Neural progenitor cell (in vitro differentiated cells): ENCODE measurements at regions not wholly inside any gene's neighbourhood (a gene's known extent, or its start where the extent isn't known, plus 50 kb on each side); places are given as distances from the start of the nearest gene placed in this dataset.

ENCODE experiments used
- DNase-seq: peaks from one replicate; pipeline ENCODE4 v3.0.0-alpha.2; 2016; ENCODE audit warnings: low spot score
- H2AFZ ChIP-seq: fragments of 200-600 bp; sonication (generic); replicated peaks from 2 replicates; pipeline ENCODE4 v1.6.1; 2016; ENCODE audit warnings: antibody characterized with exemption
- H3F3A ChIP-seq: fragments of 200-600 bp; sonication (generic); 2 replicates; pipeline ENCODE4 v1.6.1; 2016; ENCODE audit warnings: antibody characterized with exemption, low read depth
- H3K27ac ChIP-seq: fragments of 200-600 bp; sonication (generic); 2 replicates; pipeline ENCODE4 v1.5.1; 2016; ENCODE audit warnings: mild to moderate bottlenecking
- H3K27me3 ChIP-seq: fragments of 200-600 bp; sonication (generic); 2 replicates; pipeline ENCODE4 v1.6.1; 2016; ENCODE audit warnings: mild to moderate bottlenecking, moderate library complexity
- H3K36me3 ChIP-seq: fragments of 200-600 bp; sonication (generic); 2 replicates; pipeline ENCODE4 v1.5.1; 2016
- H3K4me1 ChIP-seq: fragments of 200-600 bp; sonication (generic); 2 replicates; pipeline ENCODE4 v1.6.1; 2016; ENCODE audit warnings: mixed run types
- H3K4me2 ChIP-seq: fragments of 200-600 bp; sonication (generic); 2 replicates; pipeline ENCODE4 v1.6.1; 2016
- H3K4me3 ChIP-seq: fragments of 200-600 bp; sonication (generic); 2 replicates; pipeline ENCODE4 v1.5.1; 2016
- H3K79me2 ChIP-seq: fragments of 200-600 bp; sonication (generic); 2 replicates; pipeline ENCODE4 v1.6.1; 2016; ENCODE audit warnings: low read depth
- H3K9ac ChIP-seq: fragments of 200-600 bp; sonication (generic); 2 replicates; pipeline ENCODE4 v1.6.1; 2016
- H3K9me3 ChIP-seq: fragments of 200-600 bp; sonication (generic); 2 replicates; pipeline ENCODE4 v1.5.1; 2016; ENCODE audit warnings: low read depth
- H4K20me1 ChIP-seq: fragments of 200-600 bp; sonication (generic); 2 replicates; pipeline ENCODE4 v1.6.1; 2016; ENCODE audit warnings: low read depth
- H3K27ac Mint-ChIP-seq: 3 replicates; pipeline ENCODE4 v1.8.0; 2021; ENCODE audit warnings: mixed read lengths
- H3K27me3 Mint-ChIP-seq: 2 replicates; pipeline ENCODE4 v1.8.0; 2022; ENCODE audit warnings: low read depth, mild to moderate bottlenecking, inconsistent platforms, moderate library complexity, mixed read lengths; ENCODE audit not compliant: insufficient read depth
- H3K36me3 Mint-ChIP-seq: 3 replicates; pipeline ENCODE4 v1.8.0; 2021; ENCODE audit warnings: mixed read lengths
- H3K4me1 Mint-ChIP-seq: 3 replicates; pipeline ENCODE4 v1.8.0; 2021; ENCODE audit warnings: mixed read lengths
- H3K4me3 Mint-ChIP-seq: 3 replicates; pipeline ENCODE4 v1.8.0; 2021; ENCODE audit warnings: mild to moderate bottlenecking, moderate library complexity, mixed read lengths
- H3K9me3 Mint-ChIP-seq: 3 replicates; pipeline ENCODE4 v1.8.0; 2020; ENCODE audit warnings: mixed read lengths
- EZH2 ChIP-seq: fragments of 200-600 bp; sonication (generic); IDR thresholded peaks from 2 replicates; pipeline ENCODE4 v1.6.1; 2017; ENCODE audit warnings: antibody characterized with exemption, mild to moderate bottlenecking, moderate library complexity
- EZH2phosphoT487 ChIP-seq: fragments of 200-600 bp; sonication (generic); IDR thresholded peaks from 2 replicates; pipeline ENCODE4 v1.6.1; 2017; ENCODE audit warnings: antibody characterized with exemption
- TF ChIP-seq, protein P1 (sequence below): fragments of 200-600 bp; sonication (generic); IDR thresholded peaks from 2 replicates; pipeline ENCODE4 v1.5.1; 2017; ENCODE audit warnings: antibody characterized with exemption, mild to moderate bottlenecking

DNA sequence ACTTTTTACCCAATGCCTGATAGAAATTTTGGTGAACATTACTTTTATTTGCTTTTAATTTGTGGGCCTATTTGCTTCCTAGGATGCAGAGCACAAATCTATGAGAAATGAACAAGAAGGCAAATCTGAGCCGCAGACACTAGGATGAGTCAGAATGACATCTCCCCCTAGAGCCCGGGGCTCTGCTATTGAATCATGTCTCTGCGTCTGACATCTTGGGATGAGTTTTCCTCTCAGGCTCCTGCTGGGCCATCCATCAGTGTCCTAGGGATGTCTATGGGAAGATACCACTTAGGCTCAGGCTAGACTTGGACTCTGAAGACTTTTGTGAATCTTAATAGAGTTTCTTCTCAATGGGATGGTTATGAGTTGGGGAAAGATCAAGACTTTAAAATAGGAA is 157.3 kb upstream of the MTPN start:
- Histone ChIP-seq H3F3A (peaks cover 6% of the 10 kb centered on the region), H3K79me2 (no peaks in the 10 kb centered on the region), H2AFZ (no peak overlapping the region), H3K27me3 (no peaks in the 10 kb centered on the region), H3K4me2 (no peak overlapping the region), H3K27ac (no peak overlapping the region), H3K4me3 (no peak overlapping the region), H3K36me3 (no peaks in the 10 kb centered on the region), H3K9me3 (no peaks in the 10 kb centered on the region), H3K4me1 (peaks cover 8% of the 10 kb centered on the region), H3K9ac (no peak overlapping the region), H4K20me1 (no peaks in the 10 kb centered on the region)
- H3K27me3 Mint-ChIP-seq = no peaks in the 10 kb centered on the region
- H3K27ac Mint-ChIP-seq = no peak overlapping the region
- H3K36me3 Mint-ChIP-seq = peaks cover 2% of the 10 kb centered on the region
- H3K9me3 Mint-ChIP-seq = no peaks in the 10 kb centered on the region
- TF ChIP-seq, protein P1, sequence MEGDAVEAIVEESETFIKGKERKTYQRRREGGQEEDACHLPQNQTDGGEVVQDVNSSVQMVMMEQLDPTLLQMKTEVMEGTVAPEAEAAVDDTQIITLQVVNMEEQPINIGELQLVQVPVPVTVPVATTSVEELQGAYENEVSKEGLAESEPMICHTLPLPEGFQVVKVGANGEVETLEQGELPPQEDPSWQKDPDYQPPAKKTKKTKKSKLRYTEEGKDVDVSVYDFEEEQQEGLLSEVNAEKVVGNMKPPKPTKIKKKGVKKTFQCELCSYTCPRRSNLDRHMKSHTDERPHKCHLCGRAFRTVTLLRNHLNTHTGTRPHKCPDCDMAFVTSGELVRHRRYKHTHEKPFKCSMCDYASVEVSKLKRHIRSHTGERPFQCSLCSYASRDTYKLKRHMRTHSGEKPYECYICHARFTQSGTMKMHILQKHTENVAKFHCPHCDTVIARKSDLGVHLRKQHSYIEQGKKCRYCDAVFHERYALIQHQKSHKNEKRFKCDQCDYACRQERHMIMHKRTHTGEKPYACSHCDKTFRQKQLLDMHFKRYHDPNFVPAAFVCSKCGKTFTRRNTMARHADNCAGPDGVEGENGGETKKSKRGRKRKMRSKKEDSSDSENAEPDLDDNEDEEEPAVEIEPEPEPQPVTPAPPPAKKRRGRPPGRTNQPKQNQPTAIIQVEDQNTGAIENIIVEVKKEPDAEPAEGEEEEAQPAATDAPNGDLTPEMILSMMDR = no peak
- peaks cover 27% of the 10 kb centered on the region for H3K4me1 Mint-ChIP-seq
- peak; percentile 7 for DNase-seq
- H3K4me3 Mint-ChIP-seq = no peak overlapping the region

DNA sequence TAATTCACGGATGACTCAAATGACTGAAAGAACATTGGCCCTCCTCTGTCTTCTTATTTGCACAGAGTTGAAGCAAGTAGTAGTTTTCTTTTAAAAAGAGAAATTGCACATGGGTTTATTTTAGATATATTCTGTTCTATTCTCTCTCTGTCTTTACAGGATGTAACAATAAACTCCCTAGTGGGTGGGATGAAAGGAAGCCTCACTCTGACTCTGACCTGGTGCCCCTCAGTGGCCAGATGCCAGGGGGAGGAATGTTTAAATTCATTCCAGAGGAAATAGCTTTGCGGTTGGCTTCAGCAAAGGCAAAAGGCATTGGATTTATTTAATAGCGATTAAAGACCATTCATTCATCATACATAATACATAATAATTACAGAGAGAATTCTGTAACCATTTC is 156.4 kb upstream of the MTPN start:
- H3K27ac Mint-ChIP-seq = no peak overlapping the region
- no peaks in the 10 kb centered on the region for H3K9me3 ChIP-seq
- H3K27me3 ChIP-seq = no peaks in the 10 kb centered on the region
- H3K4me1 ChIP-seq = peaks cover 8% of the 10 kb centered on the region
- no peak overlapping the region for H3K4me3 Mint-ChIP-seq
- peaks cover 6% of the 10 kb centered on the region for H3F3A ChIP-seq
- no peak overlapping the region for H2AFZ ChIP-seq
- H3K79me2 ChIP-seq = no peaks in the 10 kb centered on the region
- no peaks in the 10 kb centered on the region for H3K9me3 Mint-ChIP-seq
- peak; percentile 39 for DNase-seq
- no peak overlapping the region for H3K4me2 ChIP-seq
- no peak overlapping the region for H3K9ac ChIP-seq
- no peak overlapping the region for H3K4me3 ChIP-seq
- H3K27me3 Mint-ChIP-seq = no peaks in the 10 kb centered on the region
- TF ChIP-seq, protein P1 = no peak
- TF ChIP-seq EZH2 (no peak), EZH2phosphoT487 (no peak)
- no peak overlapping the region for H3K27ac ChIP-seq
- H3K4me1 Mint-ChIP-seq = peaks cover 22% of the 10 kb centered on the region
- H3K36me3 Mint-ChIP-seq = peaks cover 2% of the 10 kb centered on the region
- H3K36me3 ChIP-seq = no peaks in the 10 kb centered on the region
- H4K20me1 ChIP-seq = no peaks in the 10 kb centered on the region

DNA sequence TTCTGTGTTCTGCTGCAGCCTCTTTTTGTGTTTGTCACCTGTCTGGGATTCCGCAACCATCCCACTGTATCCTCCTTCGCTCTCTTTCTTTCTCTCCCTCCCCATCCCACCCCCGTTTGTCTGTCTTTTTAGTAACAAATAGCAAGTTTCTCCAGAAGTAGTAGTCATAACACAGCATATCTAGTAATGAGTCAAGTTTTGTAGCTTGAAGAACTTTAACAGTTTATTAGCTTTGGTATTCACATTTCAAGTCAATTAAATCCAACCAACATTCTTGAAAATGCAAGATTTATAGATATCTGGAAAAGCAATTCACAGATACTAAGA is 154.1 kb upstream of the MTPN start:
- H3K4me3 Mint-ChIP-seq = no peak overlapping the region
- Histone ChIP-seq H3K36me3 (no peaks in the 10 kb centered on the region), H3K79me2 (no peaks in the 10 kb centered on the region), H3K4me1 (no peaks in the 10 kb centered on the region), H3K9ac (no peak overlapping the region), H3K9me3 (no peaks in the 10 kb centered on the region), H3K4me3 (no peak overlapping the region), H3F3A (no peaks in the 10 kb centered on the region), H3K4me2 (no peak overlapping the region), H4K20me1 (no peaks in the 10 kb centered on the region), H3K27ac (no peak overlapping the region), H3K27me3 (no peaks in the 10 kb centered on the region), H2AFZ (no peak overlapping the region)
- H3K27ac Mint-ChIP-seq = no peak overlapping the region
- no peaks in the 10 kb centered on the region for H3K27me3 Mint-ChIP-seq
- peaks cover 14% of the 10 kb centered on the region for H3K4me1 Mint-ChIP-seq
- H3K9me3 Mint-ChIP-seq = no peaks in the 10 kb centered on the region
- DNase-seq = no peak
- H3K36me3 Mint-ChIP-seq = peaks cover 2% of the 10 kb centered on the region
- TF ChIP-seq EZH2phosphoT487 = no peak
- TF ChIP-seq, protein P1 = no peak
- TF ChIP-seq EZH2 = no peak
